ENCODE measurements at regions not wholly inside any gene's neighbourhood (a gene's known extent, or its start where the extent isn't known, plus 50 kb on each side); places are given as distances from the start of the nearest gene placed in this dataset.

DNA sequence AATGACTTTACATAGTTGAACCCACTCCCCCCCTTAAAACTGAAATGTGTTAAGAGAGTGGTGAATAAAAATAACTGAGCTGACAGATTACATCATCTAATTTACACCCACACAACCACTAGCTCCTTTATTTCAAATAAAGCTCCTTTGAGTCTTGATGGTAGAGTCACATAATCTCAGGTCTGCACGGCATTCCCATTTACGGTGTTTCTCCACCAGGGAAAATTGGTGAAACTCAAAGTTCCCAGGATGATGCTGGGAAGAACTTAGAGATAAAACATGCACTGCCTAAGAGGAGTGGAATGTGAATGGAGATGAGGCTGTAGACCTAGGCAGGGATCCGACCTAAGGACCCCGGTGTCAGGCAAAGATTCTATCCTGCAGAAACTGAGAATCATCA, 727.8 kb upstream of the ADAMTS5 start:
- no peaks in the 10 kb centered on the region for H3K4me1 ChIP-seq
- H3K27ac ChIP-seq: no peak overlapping the region
- no peak overlapping the region for H3K4me3 ChIP-seq
- TF ChIP-seq, protein P1, sequence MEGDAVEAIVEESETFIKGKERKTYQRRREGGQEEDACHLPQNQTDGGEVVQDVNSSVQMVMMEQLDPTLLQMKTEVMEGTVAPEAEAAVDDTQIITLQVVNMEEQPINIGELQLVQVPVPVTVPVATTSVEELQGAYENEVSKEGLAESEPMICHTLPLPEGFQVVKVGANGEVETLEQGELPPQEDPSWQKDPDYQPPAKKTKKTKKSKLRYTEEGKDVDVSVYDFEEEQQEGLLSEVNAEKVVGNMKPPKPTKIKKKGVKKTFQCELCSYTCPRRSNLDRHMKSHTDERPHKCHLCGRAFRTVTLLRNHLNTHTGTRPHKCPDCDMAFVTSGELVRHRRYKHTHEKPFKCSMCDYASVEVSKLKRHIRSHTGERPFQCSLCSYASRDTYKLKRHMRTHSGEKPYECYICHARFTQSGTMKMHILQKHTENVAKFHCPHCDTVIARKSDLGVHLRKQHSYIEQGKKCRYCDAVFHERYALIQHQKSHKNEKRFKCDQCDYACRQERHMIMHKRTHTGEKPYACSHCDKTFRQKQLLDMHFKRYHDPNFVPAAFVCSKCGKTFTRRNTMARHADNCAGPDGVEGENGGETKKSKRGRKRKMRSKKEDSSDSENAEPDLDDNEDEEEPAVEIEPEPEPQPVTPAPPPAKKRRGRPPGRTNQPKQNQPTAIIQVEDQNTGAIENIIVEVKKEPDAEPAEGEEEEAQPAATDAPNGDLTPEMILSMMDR (IDR thresholded peaks at IDR 0.05): no peak
- 59 to 61% methylated on average over 4 of the region's 4 CpGs for WGBS, 2 donors
- intact Hi-C loops (cut with DNase I): loop anchor here in 2 of 10 donors (5.0 kb wide), 2 partner anchors 122 to 127 kb away; no protein-coding TSS in a partner anchor
- H3K9me3 ChIP-seq: peaks cover 0 to 3% (median 0%) of the 10 kb centered on the region in 11 donors
- H3K27me3 ChIP-seq: no peaks in the 10 kb centered on the region
- H3K36me3 ChIP-seq: no peaks in the 10 kb centered on the region
- ATAC-seq (no peak), DNase-seq (no peak)

- no peak for ATAC-seq
- TF ChIP-seq, protein P1 (IDR thresholded peaks at IDR 0.05): no peak
- WGBS, 2 donors: 87 to 93% methylated on average over 6 of the region's 6 CpGs
Observed at GRCh38 chr21:27693376-27693775, 726.5 kb upstream of the ADAMTS5 start.

GRCh38 chr21:27691516-27691915, 724.6 kb upstream of the ADAMTS5 start:
- Histone ChIP-seq H3K4me3 (no peak overlapping the region), H3K27me3 (no peaks in the 10 kb centered on the region), H3K4me1 (no peaks in the 10 kb centered on the region), H3K9me3 (peaks cover 0 to 24% (median 8%) of the 10 kb centered on the region in 11 donors), H3K27ac (no peak overlapping the region), H3K36me3 (no peaks in the 10 kb centered on the region)
- TF ChIP-seq, protein P1 (IDR thresholded peaks at IDR 0.05): no peak
- ATAC-seq (no peak), DNase-seq (no peak)
- 0 to 26% methylated on average over 1 of the region's 1 CpG for WGBS, 2 donors
- intact Hi-C loops (cut with DNase I): no loop called here

More at GRCh38 chr21:27693376-27693775, 726.5 kb upstream of the ADAMTS5 start:
- Histone ChIP-seq H3K9me3 (peaks cover 0 to 16% (median 6%) of the 10 kb centered on the region in 11 donors), H3K27ac (no peak overlapping the region), H3K4me3 (no peak overlapping the region), H3K27me3 (no peaks in the 10 kb centered on the region), H3K36me3 (no peaks in the 10 kb centered on the region), H3K4me1 (no peaks in the 10 kb centered on the region)
- no peak for DNase-seq
- intact Hi-C loops (cut with DNase I): no loop called here

- no peaks in the 10 kb centered on the region for H3K4me1 ChIP-seq
- intact Hi-C loops (cut with DNase I): no loop called here
- 58 to 63% methylated on average over 1 of the region's 1 CpG for WGBS, 2 donors
- DNase-seq: no peak
- peaks cover 0 to 24% (median 8%) of the 10 kb centered on the region in 11 donors for H3K9me3 ChIP-seq
- no peak overlapping the region for H3K4me3 ChIP-seq
- ATAC-seq: no peak
- TF ChIP-seq, protein P1 (IDR thresholded peaks at IDR 0.05): no peak
- no peak overlapping the region for H3K27ac ChIP-seq
- no peaks in the 10 kb centered on the region for H3K27me3 ChIP-seq
- no peaks in the 10 kb centered on the region for H3K36me3 ChIP-seq
Observed at GRCh38 chr21:27691006-27691405, 724.1 kb upstream of the ADAMTS5 start.

Measured in heart right ventricle (tissue), 16 donors.